Neural progenitor cell (in vitro differentiated cells): ENCODE measurements at regions not wholly inside any gene's neighbourhood (a gene's known extent, or its start where the extent isn't known, plus 50 kb on each side); places are given as distances from the start of the nearest gene placed in this dataset.

ENCODE experiments used
- CTCF ChIP-seq: fragments of 200-600 bp; sonication (generic); IDR thresholded peaks from 2 replicates; pipeline ENCODE4 v1.5.1; 2017; ENCODE audit warnings: antibody characterized with exemption, mild to moderate bottlenecking
- EZH2 ChIP-seq: fragments of 200-600 bp; sonication (generic); IDR thresholded peaks from 2 replicates; pipeline ENCODE4 v1.6.1; 2017; ENCODE audit warnings: antibody characterized with exemption, mild to moderate bottlenecking, moderate library complexity

DNA sequence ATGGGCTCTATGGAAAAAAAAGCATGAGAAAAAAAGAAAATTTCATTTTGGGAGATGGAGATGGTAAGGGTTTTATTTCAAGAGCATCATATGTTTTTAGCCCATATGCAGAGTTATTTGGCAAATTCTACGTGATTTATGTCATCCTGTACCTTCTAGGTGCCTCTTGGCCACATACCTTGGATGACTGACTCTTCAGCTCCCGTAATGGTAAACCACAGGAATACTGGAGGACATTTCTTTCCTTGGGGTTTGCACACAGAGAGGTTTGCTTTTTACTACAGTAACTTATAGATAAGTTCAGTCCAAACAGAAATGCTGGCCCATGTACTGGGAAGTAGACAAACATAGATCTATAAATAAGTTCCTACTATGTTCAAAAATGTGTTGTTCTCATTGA lies 132.2 kb downstream of the SH3BGRL2 start:
- no peak for TF ChIP-seq CTCF
- no peak for TF ChIP-seq EZH2
